Breast epithelium (tissue), 4 donors: ENCODE measurements at regions not wholly inside any gene's neighbourhood (a gene's known extent, or its start where the extent isn't known, plus 50 kb on each side); places are given as distances from the start of the nearest gene placed in this dataset.

ENCODE experiments used
- DNase-seq, 2 donors: peaks; one replicate each; pipeline ENCODE4 v3.0.0-alpha.2; 2019; ENCODE audit warnings: low spot score in 2 of 2
- H3K27ac ChIP-seq, 2 donors: fragments of 200-600 bp; sonication (generic) in 1 of 2; one replicate each; pipeline ENCODE4 v1.5.1; 2016 to 2019; ENCODE audit warnings: mild to moderate bottlenecking in 1 of 2
- H3K27me3 ChIP-seq, 2 donors: fragments of 200-600 bp; sonication (generic) in 1 of 2; one replicate each; pipeline versions ENCODE4 v1.5.1 to v1.6.0; 2017 to 2019; ENCODE audit warnings: control low read depth in 1 of 2, mild to moderate bottlenecking in 1 of 2
- H3K36me3 ChIP-seq: fragments of 200-600 bp; one replicate; pipeline ENCODE4 v1.5.1; 2019
- H3K4me1 ChIP-seq, 2 donors: fragments of 200-600 bp; sonication (generic); one replicate each; pipeline ENCODE4 v1.5.1; 2016 to 2019; ENCODE audit warnings: control low read depth in 1 of 2
- H3K4me3 ChIP-seq, 3 donors: fragments of 200-600 bp; sonication (generic); 1 replicate in 2 of 3; 2 replicates in 1 of 3; pipeline ENCODE4 v1.5.1; 2016 to 2019; ENCODE audit warnings: mild to moderate bottlenecking in 3 of 3, moderate library complexity in 2 of 3
- H3K9me3 ChIP-seq, 2 donors: fragments of 200-600 bp; sonication (generic) in 1 of 2; one replicate each; pipeline ENCODE4 v1.5.1; 2016 to 2019; ENCODE audit warnings: control low read depth in 1 of 2
- CTCF ChIP-seq, 3 donors: fragments of 450-650 bp; IDR thresholded peaks; one replicate each; pipeline ENCODE4 v1.5.1; 2016 to 2017; ENCODE audit warnings: antibody characterized with exemption in 3 of 3, mild to moderate bottlenecking in 3 of 3, moderate library complexity in 3 of 3
- POLR2A ChIP-seq: fragments of 450-650 bp; IDR thresholded peaks from one replicate; pipeline ENCODE4 v1.6.1; 2016; ENCODE audit warnings: antibody characterized with exemption, mild to moderate bottlenecking, moderate library complexity
- POLR2AphosphoS5 ChIP-seq, 3 donors: sonication (generic); formaldehyde crosslinking; IDR thresholded peaks; one replicate each; pipeline ENCODE4 v1.6.1; 2017; ENCODE audit warnings: antibody characterized with exemption in 3 of 3
- intact Hi-C: fragments of 100-400 bp; cut with DNase I; formaldehyde crosslinking; loops from one replicate; pipeline ENCODE4 v1.15.1; 2023; ENCODE audit warnings: low total_unique reads

- no peaks in the 10 kb centered on the region for H3K9me3 ChIP-seq
- no peak overlapping the region for H3K4me3 ChIP-seq
- no peaks in the 10 kb centered on the region for H3K27me3 ChIP-seq
These were observed 294.3 kb upstream of the SLC8A1 start for GRCh38 chr2:40746191-40746590.

GRCh38 chr2:40751981-40752380, 300.1 kb upstream of the SLC8A1 start:
- Histone ChIP-seq H3K4me1 (no peaks in the 10 kb centered on the region), H3K27me3 (no peaks in the 10 kb centered on the region), H3K9me3 (no peaks in the 10 kb centered on the region), H3K27ac (no peak overlapping the region), H3K36me3 (no peaks in the 10 kb centered on the region), H3K4me3 (no peak overlapping the region)
- intact Hi-C loops = no loop called here
- no peak for DNase-seq
- TF ChIP-seq POLR2AphosphoS5 (IDR thresholded peaks at IDR 0.05) (no peak), CTCF (IDR thresholded peaks at IDR 0.05) (no peak), POLR2A (no peak)

More at GRCh38 chr2:40746191-40746590, 294.3 kb upstream of the SLC8A1 start:
- Histone ChIP-seq H3K4me1 (no peaks in the 10 kb centered on the region), H3K27ac (no peak overlapping the region), H3K36me3 (no peaks in the 10 kb centered on the region)
- no peak for TF ChIP-seq POLR2AphosphoS5 (IDR thresholded peaks at IDR 0.05)
- no peak for TF ChIP-seq POLR2A
- TF ChIP-seq CTCF (IDR thresholded peaks at IDR 0.05) = no peak
- no peak for DNase-seq
- intact Hi-C loops = no loop called here

- H3K4me3 ChIP-seq = no peak overlapping the region
- no peaks in the 10 kb centered on the region for H3K27me3 ChIP-seq
- DNase-seq = no peak
- H3K36me3 ChIP-seq = no peaks in the 10 kb centered on the region
- no peak overlapping the region for H3K27ac ChIP-seq
- intact Hi-C loops = no loop called here
- H3K9me3 ChIP-seq = no peaks in the 10 kb centered on the region
- H3K4me1 ChIP-seq = no peaks in the 10 kb centered on the region
- TF ChIP-seq POLR2AphosphoS5 (IDR thresholded peaks at IDR 0.05) = no peak
- TF ChIP-seq POLR2A = no peak
- no peak for TF ChIP-seq CTCF (IDR thresholded peaks at IDR 0.05)
These were observed 300.9 kb upstream of the SLC8A1 start for GRCh38 chr2:40752796-40753195.

GRCh38 chr2:40754912-40755311, 303.0 kb upstream of the SLC8A1 start:
- no peak for TF ChIP-seq POLR2AphosphoS5 (IDR thresholded peaks at IDR 0.05)
- no peak for TF ChIP-seq CTCF (IDR thresholded peaks at IDR 0.05)
- TF ChIP-seq POLR2A = no peak
- Histone ChIP-seq H3K4me3 (no peak overlapping the region), H3K36me3 (no peaks in the 10 kb centered on the region), H3K4me1 (no peaks in the 10 kb centered on the region), H3K27ac (no peak overlapping the region), H3K9me3 (no peaks in the 10 kb centered on the region), H3K27me3 (no peaks in the 10 kb centered on the region)
- intact Hi-C loops = no loop called here
- DNase-seq = no peak

GRCh38 chr2:40758401-40759155, 306.7 kb upstream of the SLC8A1 start:
- no peaks in the 10 kb centered on the region for H3K4me1 ChIP-seq
- DNase-seq = no peak
- H3K9me3 ChIP-seq = no peaks in the 10 kb centered on the region
- no peaks in the 10 kb centered on the region for H3K27me3 ChIP-seq
- TF ChIP-seq POLR2A = no peak
- no peak for TF ChIP-seq POLR2AphosphoS5 (IDR thresholded peaks at IDR 0.05)
- TF ChIP-seq CTCF (IDR thresholded peaks at IDR 0.05) = no peak
- intact Hi-C loops = no loop called here
- no peak overlapping the region for H3K27ac ChIP-seq
- H3K36me3 ChIP-seq = no peaks in the 10 kb centered on the region
- no peak overlapping the region for H3K4me3 ChIP-seq
